K562 (cell line): ENCODE measurements at regions not wholly inside any gene's neighbourhood (a gene's known extent, or its start where the extent isn't known, plus 50 kb on each side); places are given as distances from the start of the nearest gene placed in this dataset.

Experiments
- ATAC-seq: fragments of 200-7000 bp; cut with Tn5 transposase; 3 replicates; pipeline ENCODE4 v1.9.1; 2020; ENCODE audit warnings: moderate library complexity
- BruUV-seq: library from RNA; stranded (reverse); fragments of 400-500 nt; replicated peaks from 2 replicates; lab custom pipeline; 2021; lab: Mats Ljungman, UMichigan
- CTCF ChIA-PET: fragments of 300-600 bp; formaldehyde crosslinking; extraction: SDS; loops from one replicate; lab custom pipeline; 2021; ENCODE audit warnings: low intra/inter-chr PET ratio; lab: Yijun Ruan, JAX
- POLR2A ChIA-PET: fragments of 300-600, 350-650 bp; sonication (Branson Sonifier 250); formaldehyde crosslinking; extraction: SDS; loops from one replicate; lab custom pipeline; 2021; ENCODE audit warnings: antibody characterized with exemption, inconsistent platforms; lab: Yijun Ruan, JAX
- DNase-seq, 4 experiments: peaks; one replicate each; pipeline versions ENCODE4 v3.0.0 to v3.0.0-alpha.2; 2011 to 2018; ENCODE audit warnings: low spot score in 3 of 4, mixed read lengths in 3 of 4; ENCODE audit errors: extremely low read depth in 1 of 4
- FAIRE-seq: peaks from 2 replicates; lab custom pipeline; 2011; peaks lifted over from hg19 to GRCh38; lab: Jason Lieb, UNC
- H2AFZ ChIP-seq: 2 replicates; pipeline ENCODE4 v1.6.0; 2011; ENCODE audit warnings: low read depth, low read length, control low read depth, inconsistent platforms
- H3K27ac ChIP-seq: fragments of 200-600 bp; 3 replicates; pipeline ENCODE4 v1.8.0; 2011; ENCODE audit warnings: low read depth, mild to moderate bottlenecking, control low read depth, inconsistent platforms, low read length, moderate library complexity, mixed read lengths; ENCODE audit errors: extremely low read depth
- H3K27me3 ChIP-seq, 2 experiments: fragments of 300-600 bp in 1 of 2; 2 replicates in 1 of 2; 3 replicates in 1 of 2; pipeline versions ENCODE4 v1.6.0 to v1.8.0; 2011; ENCODE audit warnings: inconsistent platforms in 2 of 2, low read length in 2 of 2, mild to moderate bottlenecking in 1 of 2, mixed read lengths in 1 of 2, moderate library complexity in 1 of 2; ENCODE audit not compliant: control insufficient read depth in 2 of 2, insufficient read depth in 2 of 2
- H3K36me3 ChIP-seq: fragments of 300-600 bp; 3 replicates; pipeline ENCODE4 v1.8.0; 2011; ENCODE audit warnings: mild to moderate bottlenecking, low read length, inconsistent platforms; ENCODE audit not compliant: control insufficient read depth, insufficient read depth
- H3K4me1 ChIP-seq, 2 experiments: fragments of 200-600 bp in 1 of 2; replicated peaks in 1 of 2; 2 replicates in 1 of 2; 3 replicates in 1 of 2; pipeline versions ENCODE4 v1.5.1 to v1.8.0; 2011; ENCODE audit warnings: inconsistent platforms in 2 of 2, low read length in 2 of 2, mild to moderate bottlenecking in 1 of 2, mixed read lengths in 1 of 2, moderate library complexity in 1 of 2; ENCODE audit not compliant: control insufficient read depth in 2 of 2, insufficient read depth in 2 of 2
- H3K4me2 ChIP-seq: 2 replicates; pipeline ENCODE4 v1.6.1; 2011; ENCODE audit warnings: low read length, control low read depth, inconsistent platforms, mixed read lengths; ENCODE audit not compliant: insufficient read depth
- H3K4me3 ChIP-seq: fragments of 200-600 bp; sonication (generic), shearing (Covaris generic); 2 replicates; pipeline ENCODE4 v1.5.1; 2016; ENCODE audit warnings: control low read depth, inconsistent platforms
- H3K79me2 ChIP-seq: fragments of 200-600 bp; 3 replicates; pipeline ENCODE4 v1.8.0; 2011; ENCODE audit warnings: low read length, inconsistent platforms; ENCODE audit not compliant: control insufficient read depth, insufficient read depth
- H3K9ac ChIP-seq, 2 experiments: 2 replicates each; pipeline versions ENCODE4 v1.6.0 to v1.6.1; 2011; ENCODE audit warnings: low read depth in 2 of 2, low read length in 2 of 2, control low read depth in 1 of 2, inconsistent platforms in 1 of 2, mild to moderate bottlenecking in 1 of 2, mixed read lengths in 1 of 2; ENCODE audit not compliant: insufficient read depth in 1 of 2
- H3K9me1 ChIP-seq: one replicate; pipeline ENCODE4 v1.6.0; 2011; ENCODE audit warnings: inconsistent platforms, mild to moderate bottlenecking, low read length, moderate library complexity; ENCODE audit not compliant: control insufficient read depth, insufficient read depth
- H3K9me3 ChIP-seq: replicated peaks from 2 replicates; pipeline ENCODE4 v1.5.1; 2011; ENCODE audit warnings: low read depth, low read length, inconsistent platforms; ENCODE audit not compliant: control insufficient read depth, insufficient read depth
- H4K20me1 ChIP-seq: replicated peaks from 2 replicates; pipeline ENCODE4 v1.6.1; 2011; ENCODE audit warnings: low read length, inconsistent platforms, mixed read lengths; ENCODE audit not compliant: control insufficient read depth, insufficient read depth
- CAMTA2 ChIP-seq: fragments of 250-450 bp; sonication (Bioruptor Pico); conservative IDR thresholded peaks from 2 replicates; pipeline ENCODE4 v1.5.1; 2022
- CHD1 ChIP-seq: fragments of 200-600 bp; sonication (generic); IDR thresholded peaks from one replicate; pipeline ENCODE4 v1.6.1; 2012; ENCODE audit warnings: mild to moderate bottlenecking, moderate library complexity, low read length, inconsistent platforms
- CREBBP ChIP-seq: IDR thresholded peaks from one replicate; pipeline ENCODE4 v1.6.1; 2012; ENCODE audit warnings: low read depth, mild to moderate bottlenecking, control low read depth, inconsistent platforms, low read length
- ESRRB ChIP-seq: fragments of 250-450 bp; sonication (Bioruptor Pico); IDR thresholded peaks from 2 replicates; pipeline ENCODE4 v1.5.0; 2020; ENCODE audit warnings: mild to moderate bottlenecking, moderate library complexity, borderline replicate concordance
- ETV1 ChIP-seq: fragments of 450-650 bp; conservative IDR thresholded peaks from 2 replicates; pipeline ENCODE4 v1.6.1; 2016; ENCODE audit warnings: missing genetic modification characterization, control low read depth, low read depth, missing compliant biosample characterization
- FOSL1 ChIP-seq: fragments of 200-800 bp; sonication (Bioruptor generic); conservative IDR thresholded peaks from 2 replicates; pipeline ENCODE4 v1.6.1; 2016; ENCODE audit warnings: missing genetic modification characterization, missing compliant biosample characterization
- FOXK2 ChIP-seq, 2 experiments: fragments of 450-650 bp; IDR thresholded peaks in 1 of 2; conservative IDR thresholded peaks in 1 of 2; 2 replicates each; pipeline ENCODE4 v1.6.1; 2016; ENCODE audit warnings: low read depth in 2 of 2, mild to moderate bottlenecking in 1 of 2
- HCFC1 ChIP-seq: IDR thresholded peaks from 2 replicates; pipeline ENCODE4 v1.6.1; 2012; ENCODE audit warnings: low read depth, low read length, improper control_type of control experiment
- MAZ ChIP-seq, 2 experiments: fragments of 450-650 bp in 1 of 2; sonication (generic) in 1 of 2; formaldehyde crosslinking; IDR thresholded peaks in 1 of 2; conservative IDR thresholded peaks in 1 of 2; 2 replicates each; pipeline versions ENCODE4 v1.4.0 to v1.5.0; 2020; ENCODE audit warnings: mild to moderate bottlenecking in 1 of 2, missing genetic modification reagents in 1 of 2
- RBM25 ChIP-seq: fragments of 200-400 bp; formaldehyde crosslinking; IDR thresholded peaks from 2 replicates; pipeline ENCODE4 v1.6.1; 2018; ENCODE audit warnings: low read length, low read depth, moderate library complexity; ENCODE audit not compliant: severe bottlenecking
- SMAD1 ChIP-seq: fragments of 150-350 bp; IDR thresholded peaks from 2 replicates; pipeline ENCODE4 v1.6.1; 2014; ENCODE audit warnings: low read length, low read depth; ENCODE audit not compliant: partially characterized antibody
- TEAD2 ChIP-seq: fragments of 450-650 bp; IDR thresholded peaks from 2 replicates; pipeline ENCODE4 v1.6.1; 2016; ENCODE audit warnings: missing genetic modification characterization, control low read depth, missing compliant biosample characterization
- THAP12 ChIP-seq: fragments of 250-450 bp; sonication (Bioruptor Pico); IDR thresholded peaks from 2 replicates; pipeline ENCODE4 v1.9.0; 2021; ENCODE audit warnings: mild to moderate bottlenecking, inconsistent platforms
- WHSC1 ChIP-seq: IDR thresholded peaks from one replicate; pipeline ENCODE4 v1.6.1; 2012; ENCODE audit warnings: low read length, control low read depth, inconsistent platforms
- ZNF717 ChIP-seq: fragments of 250-450 bp; sonication (Bioruptor Pico); IDR thresholded peaks from 2 replicates; pipeline ENCODE4 v1.5.0; 2021
- ZNF76 ChIP-seq: fragments of 250-450 bp; sonication (Bioruptor Pico); IDR thresholded peaks from 2 replicates; pipeline ENCODE4 v1.4.0; 2020; ENCODE audit warnings: mild to moderate bottlenecking, moderate library complexity, borderline replicate concordance
- WGBS: fragments of 100-300 bp; shearing (Covaris generic); methylation state at CpG from one replicate; pipeline ENCODE4 v1.1.6; 2016; ENCODE audit warnings: low coverage, mixed read lengths; ENCODE audit not compliant: insufficient coverage; ENCODE audit errors: missing lambda C conversion rate; 5-methylcytosine and 5-hydroxymethylcytosine counted together
- in situ Hi-C: fragments of 300-500 bp; cut with MboI; formaldehyde crosslinking; loops from 4 replicates; pipeline ENCODE4 v1.15.0; 2018; ENCODE audit warnings: inconsistent platforms, mixed read lengths
- intact Hi-C: fragments of 100-400 bp; cut with micrococcal nuclease; formaldehyde crosslinking; loops from 2 replicates; pipeline ENCODE4 v1.14.2; 2022
- TF ChIP-seq, protein P1 (sequence below): sonication (generic); formaldehyde crosslinking; IDR thresholded peaks from 2 replicates; pipeline ENCODE4 v1.5.0; 2020; ENCODE audit warnings: missing genetic modification reagents

DNA sequence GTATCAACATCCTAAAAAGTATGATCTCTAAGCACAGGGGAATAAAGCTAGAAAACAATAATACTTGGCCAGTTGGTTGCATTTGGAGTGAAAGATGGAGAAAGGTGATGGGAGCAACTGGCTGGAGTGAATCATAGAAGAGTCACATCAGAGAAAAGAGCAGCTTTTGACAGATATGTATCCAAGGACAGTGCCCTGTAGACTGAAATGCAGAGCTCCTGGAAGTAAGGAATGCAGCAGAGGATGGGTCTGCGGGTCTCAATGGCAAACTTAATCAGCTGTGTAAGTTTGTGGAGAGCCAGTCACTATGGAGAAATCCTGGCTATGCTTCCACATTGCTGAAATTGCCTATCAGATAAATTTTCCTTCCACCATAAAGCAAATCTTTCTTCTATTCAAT is 218.1 kb upstream of the PRNP start (continued):
- TF ChIP-seq THAP12 (CRISPR knock-in tag) (no peak), CHD1 (no peak)

- no peak for FAIRE-seq
- ChIA-PET CTCF (no interaction called here), POLR2A (no interaction called here)
- Histone ChIP-seq H3K9me1 (no peaks in the 10 kb centered on the region), H3K27me3 (no peaks in the 10 kb centered on the region; a peak in 1 of 5 replicates), H3K4me2 (no peak overlapping the region), H3K9me3 (no peaks in the 10 kb centered on the region), H3K4me1 (no peaks in the 10 kb centered on the region), H4K20me1 (no peaks in the 10 kb centered on the region), H3K27ac (no peak overlapping the region), H3K9ac (no peak overlapping the region), H3K79me2 (no peaks in the 10 kb centered on the region), H3K4me3 (no peak overlapping the region), H2AFZ (no peak overlapping the region), H3K36me3 (no peaks in the 10 kb centered on the region)
- intact Hi-C loops (no loop called here), in situ Hi-C loops (no loop called here)
- ATAC-seq, result no peak
- BruUV-seq, result no TSS peak
- DNase-seq, result no peak
- WGBS, result 0% methylated on average over 4 of the region's 4 CpGs
- TF ChIP-seq ZNF76 (no peak), ZNF717 (no peak), RBM25 (no peak), WHSC1 (no peak), CREBBP (no peak), MAZ (CRISPR knock-in tag; conservative IDR thresholded peaks at IDR 0.05 in 1 of 2, IDR thresholded peaks at IDR 0.05 in 1 of 2) (no peak), SMAD1 (no peak), ETV1 (tag) (no peak), CAMTA2 (CRISPR knock-in tag) (no peak), FOXK2 (conservative IDR thresholded peaks at IDR 0.05 in 1 of 2, IDR thresholded peaks at IDR 0.05 in 1 of 2; ENCODE audit: low read depth in 2 of 2) (no peak), TEAD2 (tag) (no peak), HCFC1 (no peak), ESRRB (no peak), FOSL1 (no peak)
- TF ChIP-seq, protein P1, sequence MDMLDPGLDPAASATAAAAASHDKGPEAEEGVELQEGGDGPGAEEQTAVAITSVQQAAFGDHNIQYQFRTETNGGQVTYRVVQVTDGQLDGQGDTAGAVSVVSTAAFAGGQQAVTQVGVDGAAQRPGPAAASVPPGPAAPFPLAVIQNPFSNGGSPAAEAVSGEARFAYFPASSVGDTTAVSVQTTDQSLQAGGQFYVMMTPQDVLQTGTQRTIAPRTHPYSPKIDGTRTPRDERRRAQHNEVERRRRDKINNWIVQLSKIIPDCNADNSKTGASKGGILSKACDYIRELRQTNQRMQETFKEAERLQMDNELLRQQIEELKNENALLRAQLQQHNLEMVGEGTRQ (CRISPR knock-in tag), result no peak
These were observed 216.9 kb upstream of the ADRA1D start for GRCh38 chr20:4465855-4466545.
